GM12873 (cell line): ENCODE measurements at regions not wholly inside any gene's neighbourhood (a gene's known extent, or its start where the extent isn't known, plus 50 kb on each side); places are given as distances from the start of the nearest gene placed in this dataset.
A peak's percentile ranks its signal among the peaks of the same experiment; 100 is the strongest.

ENCODE experiments used
- TF ChIP-seq, protein P1 (sequence below): IDR thresholded peaks from 2 replicates; pipeline ENCODE4 v1.5.1; 2012; ENCODE audit warnings: low read depth, mild to moderate bottlenecking, moderate library complexity, low read length, control low read depth; ENCODE audit not compliant: insufficient read depth; ENCODE audit errors: missing control alignments

GRCh38 chr9:117860849-117861248 is 156.6 kb downstream of the TLR4 start:
- TF ChIP-seq, protein P1, sequence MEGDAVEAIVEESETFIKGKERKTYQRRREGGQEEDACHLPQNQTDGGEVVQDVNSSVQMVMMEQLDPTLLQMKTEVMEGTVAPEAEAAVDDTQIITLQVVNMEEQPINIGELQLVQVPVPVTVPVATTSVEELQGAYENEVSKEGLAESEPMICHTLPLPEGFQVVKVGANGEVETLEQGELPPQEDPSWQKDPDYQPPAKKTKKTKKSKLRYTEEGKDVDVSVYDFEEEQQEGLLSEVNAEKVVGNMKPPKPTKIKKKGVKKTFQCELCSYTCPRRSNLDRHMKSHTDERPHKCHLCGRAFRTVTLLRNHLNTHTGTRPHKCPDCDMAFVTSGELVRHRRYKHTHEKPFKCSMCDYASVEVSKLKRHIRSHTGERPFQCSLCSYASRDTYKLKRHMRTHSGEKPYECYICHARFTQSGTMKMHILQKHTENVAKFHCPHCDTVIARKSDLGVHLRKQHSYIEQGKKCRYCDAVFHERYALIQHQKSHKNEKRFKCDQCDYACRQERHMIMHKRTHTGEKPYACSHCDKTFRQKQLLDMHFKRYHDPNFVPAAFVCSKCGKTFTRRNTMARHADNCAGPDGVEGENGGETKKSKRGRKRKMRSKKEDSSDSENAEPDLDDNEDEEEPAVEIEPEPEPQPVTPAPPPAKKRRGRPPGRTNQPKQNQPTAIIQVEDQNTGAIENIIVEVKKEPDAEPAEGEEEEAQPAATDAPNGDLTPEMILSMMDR, result no peak

- TF ChIP-seq, protein P1, result no peak
Observed at GRCh38 chr9:117864385-117865057, 160.3 kb downstream of the TLR4 start.

- TF ChIP-seq, protein P1, result no peak
Observed at GRCh38 chr9:117868594-117868993, 164.4 kb downstream of the TLR4 start.

DNA sequence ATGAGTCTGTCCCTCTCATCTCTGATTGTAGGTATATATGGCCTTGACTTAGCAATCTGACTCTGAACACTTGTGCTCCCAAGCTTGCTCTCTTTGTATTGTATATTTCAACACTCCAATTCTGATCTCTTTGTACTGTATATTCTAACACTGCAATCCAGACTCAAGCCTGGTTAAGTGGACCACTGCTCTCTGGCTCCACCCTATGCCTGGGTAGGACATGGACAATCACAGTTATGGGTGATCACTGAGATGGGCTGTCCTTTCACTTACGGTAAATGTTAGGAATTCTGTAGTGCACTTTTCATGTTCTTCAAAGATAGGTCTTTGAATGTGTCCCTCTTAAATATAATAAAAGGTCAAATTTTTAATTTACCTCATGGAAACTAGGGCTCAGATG is 165.1 kb downstream of the TLR4 start:
- TF ChIP-seq, protein P1, result peak; percentile 24

DNA sequence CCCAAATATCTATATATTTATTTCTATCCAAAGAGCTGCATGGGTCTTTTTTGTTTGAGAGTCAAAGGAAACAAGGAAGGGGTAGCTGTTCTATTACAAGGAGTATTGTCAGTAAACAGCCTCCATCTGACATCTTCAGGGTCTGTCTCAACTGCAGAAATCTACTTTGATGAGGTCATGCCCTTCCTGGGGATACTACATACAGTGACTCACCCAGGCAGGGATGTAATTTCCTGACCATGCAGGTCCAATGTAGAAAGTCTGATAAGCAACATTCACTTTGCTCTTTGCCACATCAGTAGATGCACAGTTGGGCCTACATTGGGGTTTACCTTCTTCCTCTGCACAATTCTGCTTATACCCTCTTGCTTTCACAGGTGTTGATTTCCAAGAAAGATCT is 165.5 kb downstream of the TLR4 start:
- TF ChIP-seq, protein P1, result no peak

DNA sequence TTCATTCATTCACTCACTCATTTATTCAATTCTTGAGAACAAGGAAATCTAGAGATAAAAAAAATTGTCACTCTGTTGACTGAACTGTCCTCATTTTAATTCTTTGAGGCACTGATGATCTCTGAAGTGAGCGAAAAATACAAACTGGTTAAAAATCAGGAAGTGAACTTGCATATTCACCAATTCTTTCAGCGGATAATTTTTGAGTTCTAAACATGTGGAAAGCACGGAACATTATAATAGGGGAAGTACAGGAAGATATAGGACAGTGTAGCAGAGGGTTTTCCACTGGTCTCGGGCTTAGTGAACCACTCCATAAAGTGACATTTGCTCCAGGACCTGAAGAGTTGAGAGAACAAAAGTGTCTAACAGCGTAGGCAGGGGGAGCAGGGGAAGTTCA is 169.5 kb downstream of the TLR4 start:
- TF ChIP-seq, protein P1, result no peak

- TF ChIP-seq, protein P1, result no peak
Observed at GRCh38 chr9:117875886-117876285, 171.7 kb downstream of the TLR4 start.
